Hepatocyte (in vitro differentiated cells): ENCODE measurements at regions not wholly inside any gene's neighbourhood (a gene's known extent, or its start where the extent isn't known, plus 50 kb on each side); places are given as distances from the start of the nearest gene placed in this dataset.

ENCODE experiments used
- DNase-seq: peaks from one replicate; pipeline ENCODE4 v3.0.0-alpha.2; 2016; ENCODE audit warnings: low spot score
- H2AFZ ChIP-seq: fragments of 200-600 bp; sonication (generic); 2 replicates; pipeline ENCODE4 v1.6.0; 2016; ENCODE audit warnings: antibody characterized with exemption, mild to moderate bottlenecking
- H3K27ac ChIP-seq: fragments of 200-600 bp; sonication (generic); 2 replicates; pipeline ENCODE4 v1.5.1; 2016; ENCODE audit warnings: mild to moderate bottlenecking
- H3K27me3 ChIP-seq: fragments of 200-600 bp; sonication (generic); 2 replicates; pipeline ENCODE4 v1.6.1; 2016
- H3K36me3 ChIP-seq: fragments of 200-600 bp; sonication (generic); replicated peaks from 2 replicates; pipeline ENCODE4 v1.5.1; 2016; ENCODE audit warnings: low read depth; ENCODE audit not compliant: insufficient read depth
- H3K4me1 ChIP-seq: fragments of 200-600 bp; sonication (generic); 2 replicates; pipeline ENCODE4 v1.5.1; 2016; ENCODE audit warnings: mild to moderate bottlenecking, moderate library complexity; ENCODE audit not compliant: insufficient read depth
- H3K4me2 ChIP-seq: fragments of 200-600 bp; sonication (generic); 2 replicates; pipeline ENCODE4 v1.6.0; 2016
- H3K4me3 ChIP-seq: fragments of 200-600 bp; sonication (generic); 2 replicates; pipeline ENCODE4 v1.5.1; 2016; ENCODE audit warnings: mild to moderate bottlenecking
- H3K79me2 ChIP-seq: fragments of 200-600 bp; sonication (generic); 2 replicates; pipeline ENCODE4 v1.6.0; 2017; ENCODE audit warnings: mild to moderate bottlenecking
- H3K9me2 ChIP-seq: fragments of 200-600 bp; sonication (generic); replicated peaks from 2 replicates; pipeline ENCODE4 v1.6.0; 2017; ENCODE audit warnings: mild to moderate bottlenecking; ENCODE audit not compliant: insufficient read depth
- H3K9me3 ChIP-seq: fragments of 200-600 bp; sonication (generic); 2 replicates; pipeline ENCODE4 v1.5.1; 2016; ENCODE audit warnings: low read depth, mild to moderate bottlenecking
- H4K20me1 ChIP-seq: fragments of 200-600 bp; sonication (generic); 2 replicates; pipeline ENCODE4 v1.6.0; 2016; ENCODE audit warnings: mild to moderate bottlenecking; ENCODE audit not compliant: insufficient read depth, poor library complexity, severe bottlenecking
- EZH2 ChIP-seq: fragments of 200-600 bp; sonication (generic); IDR thresholded peaks from 2 replicates; pipeline ENCODE4 v1.6.1; 2016; ENCODE audit warnings: antibody characterized with exemption, mild to moderate bottlenecking, borderline replicate concordance
- EZH2phosphoT487 ChIP-seq: fragments of 200-600 bp; sonication (generic); IDR thresholded peaks from one replicate; pipeline ENCODE4 v1.6.1; 2018; ENCODE audit warnings: antibody characterized with exemption, mild to moderate bottlenecking, low read depth, moderate library complexity; ENCODE audit not compliant: unreplicated experiment, severe bottlenecking
- WGBS: methylation state at CpG from one replicate; pipeline ENCODE4 v1.1.6; 2016; ENCODE audit warnings: low lambda C conversion rate; ENCODE audit errors: missing lambda C conversion rate; 5-methylcytosine and 5-hydroxymethylcytosine counted together
- TF ChIP-seq, protein P1 (sequence below): fragments of 200-600 bp; sonication (generic); IDR thresholded peaks from 2 replicates; pipeline ENCODE4 v1.5.1; 2016; ENCODE audit warnings: antibody characterized with exemption, mild to moderate bottlenecking; ENCODE audit not compliant: poor library complexity

- H3K4me3 ChIP-seq = no peak overlapping the region
- H3K9me2 ChIP-seq = no peaks in the 10 kb centered on the region
- H3K27me3 ChIP-seq = no peaks in the 10 kb centered on the region
- no peaks in the 10 kb centered on the region for H4K20me1 ChIP-seq
- no peaks in the 10 kb centered on the region for H3K79me2 ChIP-seq
- no peak for DNase-seq
- 77% methylated on average over 2 of the region's 2 CpGs for WGBS
- no peaks in the 10 kb centered on the region for H3K36me3 ChIP-seq
- H3K27ac ChIP-seq = no peak overlapping the region
- H3K4me2 ChIP-seq = no peak overlapping the region
- H2AFZ ChIP-seq = no peak overlapping the region
- no peak for TF ChIP-seq EZH2
- TF ChIP-seq, protein P1, sequence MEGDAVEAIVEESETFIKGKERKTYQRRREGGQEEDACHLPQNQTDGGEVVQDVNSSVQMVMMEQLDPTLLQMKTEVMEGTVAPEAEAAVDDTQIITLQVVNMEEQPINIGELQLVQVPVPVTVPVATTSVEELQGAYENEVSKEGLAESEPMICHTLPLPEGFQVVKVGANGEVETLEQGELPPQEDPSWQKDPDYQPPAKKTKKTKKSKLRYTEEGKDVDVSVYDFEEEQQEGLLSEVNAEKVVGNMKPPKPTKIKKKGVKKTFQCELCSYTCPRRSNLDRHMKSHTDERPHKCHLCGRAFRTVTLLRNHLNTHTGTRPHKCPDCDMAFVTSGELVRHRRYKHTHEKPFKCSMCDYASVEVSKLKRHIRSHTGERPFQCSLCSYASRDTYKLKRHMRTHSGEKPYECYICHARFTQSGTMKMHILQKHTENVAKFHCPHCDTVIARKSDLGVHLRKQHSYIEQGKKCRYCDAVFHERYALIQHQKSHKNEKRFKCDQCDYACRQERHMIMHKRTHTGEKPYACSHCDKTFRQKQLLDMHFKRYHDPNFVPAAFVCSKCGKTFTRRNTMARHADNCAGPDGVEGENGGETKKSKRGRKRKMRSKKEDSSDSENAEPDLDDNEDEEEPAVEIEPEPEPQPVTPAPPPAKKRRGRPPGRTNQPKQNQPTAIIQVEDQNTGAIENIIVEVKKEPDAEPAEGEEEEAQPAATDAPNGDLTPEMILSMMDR = no peak
- no peaks in the 10 kb centered on the region for H3K9me3 ChIP-seq
- no peaks in the 10 kb centered on the region for H3K4me1 ChIP-seq
Measured at GRCh38 chr4:66052426-66052825, 382.1 kb upstream of the EPHA5 start.

DNA sequence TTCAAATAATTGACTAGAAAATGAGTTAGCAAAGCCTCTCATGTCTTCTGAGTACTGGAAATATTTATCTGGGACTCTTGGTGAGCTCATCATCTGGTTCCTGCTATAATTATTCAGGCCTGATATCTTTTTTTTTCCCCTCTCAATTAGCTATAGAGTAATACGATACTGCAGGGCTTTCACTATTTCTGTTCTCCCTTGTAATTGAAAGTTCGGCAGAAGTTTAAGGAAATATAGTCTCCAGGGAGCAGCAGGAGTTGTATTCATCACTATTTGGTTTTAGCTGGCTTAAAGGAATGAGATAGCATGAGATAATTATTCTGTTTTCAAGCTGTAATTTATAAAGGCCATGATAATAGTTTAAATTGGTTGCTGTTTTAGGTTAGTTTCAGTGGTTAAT lies 378.6 kb upstream of the EPHA5 start:
- TF ChIP-seq EZH2 (no peak), EZH2phosphoT487 (no peak)
- TF ChIP-seq, protein P1 = no peak
- H3K4me3 ChIP-seq = no peak overlapping the region
- no peaks in the 10 kb centered on the region for H3K79me2 ChIP-seq
- 65% methylated on average over 2 of the region's 2 CpGs for WGBS
- no peaks in the 10 kb centered on the region for H3K4me1 ChIP-seq
- H3K27me3 ChIP-seq = no peaks in the 10 kb centered on the region
- no peak for DNase-seq
- H3K27ac ChIP-seq = no peak overlapping the region
- H3K4me2 ChIP-seq = no peak overlapping the region
- H3K36me3 ChIP-seq = no peaks in the 10 kb centered on the region
- no peak overlapping the region for H2AFZ ChIP-seq
- no peaks in the 10 kb centered on the region for H4K20me1 ChIP-seq
- H3K9me3 ChIP-seq = no peaks in the 10 kb centered on the region
- no peaks in the 10 kb centered on the region for H3K9me2 ChIP-seq

DNA sequence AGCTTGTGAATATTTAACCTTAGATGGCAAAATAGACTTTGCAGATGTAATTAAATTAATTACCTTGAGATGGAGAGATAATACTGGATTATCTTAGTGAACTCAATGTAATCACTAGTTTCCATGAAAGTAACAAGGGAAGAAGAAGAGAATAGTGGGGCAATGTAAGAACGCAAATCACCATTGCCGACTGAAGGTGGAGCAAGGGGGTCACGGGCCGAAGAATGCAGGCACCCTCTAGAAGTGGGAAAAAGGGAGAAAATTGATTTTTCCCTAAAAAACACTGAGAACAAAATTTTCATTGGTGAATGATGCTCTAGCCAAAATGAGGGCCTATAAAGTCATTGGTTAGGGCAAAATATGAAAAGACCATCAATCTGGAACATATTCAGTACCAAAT lies 375.6 kb upstream of the EPHA5 start:
- no peaks in the 10 kb centered on the region for H3K4me1 ChIP-seq
- no peaks in the 10 kb centered on the region for H3K36me3 ChIP-seq
- H3K27ac ChIP-seq = no peak overlapping the region
- 80% methylated on average over 4 of the region's 4 CpGs for WGBS
- H3K9me2 ChIP-seq = no peaks in the 10 kb centered on the region
- DNase-seq = no peak
- H3K9me3 ChIP-seq = no peaks in the 10 kb centered on the region
- no peaks in the 10 kb centered on the region for H3K27me3 ChIP-seq
- no peak overlapping the region for H2AFZ ChIP-seq
- no peak overlapping the region for H3K4me3 ChIP-seq
- no peak for TF ChIP-seq EZH2phosphoT487
- TF ChIP-seq EZH2 = no peak
- TF ChIP-seq, protein P1 = no peak
- H4K20me1 ChIP-seq = no peaks in the 10 kb centered on the region
- H3K79me2 ChIP-seq = no peaks in the 10 kb centered on the region
- H3K4me2 ChIP-seq = no peak overlapping the region

DNA sequence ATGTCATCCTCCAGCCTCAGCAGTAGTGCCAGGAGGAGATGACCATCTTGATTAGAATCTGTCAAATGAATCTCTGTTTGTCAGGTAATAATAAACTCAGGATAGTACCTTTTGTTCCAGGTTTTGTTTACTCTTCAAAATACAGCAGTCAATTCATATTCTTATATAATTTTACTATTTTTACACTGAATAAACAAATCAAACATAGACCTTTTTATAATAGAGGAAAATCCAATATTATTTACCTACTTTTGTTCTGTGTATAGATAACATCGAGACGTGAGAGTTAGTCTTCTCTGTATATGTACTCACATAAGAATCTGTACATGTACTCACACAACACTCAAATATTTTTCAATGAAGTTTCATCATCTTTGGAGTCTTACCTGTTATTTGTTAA lies 365.4 kb upstream of the EPHA5 start:
- no peak overlapping the region for H3K4me3 ChIP-seq
- no peaks in the 10 kb centered on the region for H4K20me1 ChIP-seq
- no peak overlapping the region for H3K4me2 ChIP-seq
- H3K9me2 ChIP-seq = no peaks in the 10 kb centered on the region
- WGBS = 84% methylated on average over 2 of the region's 2 CpGs
- H3K36me3 ChIP-seq = no peaks in the 10 kb centered on the region
- DNase-seq = no peak
- no peak overlapping the region for H3K27ac ChIP-seq
- H3K4me1 ChIP-seq = no peaks in the 10 kb centered on the region
- no peaks in the 10 kb centered on the region for H3K79me2 ChIP-seq
- H3K27me3 ChIP-seq = no peaks in the 10 kb centered on the region
- H3K9me3 ChIP-seq = no peaks in the 10 kb centered on the region
- TF ChIP-seq EZH2phosphoT487 (no peak), EZH2 (no peak)
- TF ChIP-seq, protein P1 = no peak
- no peak overlapping the region for H2AFZ ChIP-seq
